KMS-11 (cell line): ENCODE measurements at regions not wholly inside any gene's neighbourhood (a gene's known extent, or its start where the extent isn't known, plus 50 kb on each side); places are given as distances from the start of the nearest gene placed in this dataset.

Experiments
- H2AFZ ChIP-seq: fragments of 200-600 bp; sonication (generic); 2 replicates; pipeline ENCODE4 v1.6.1; 2016; ENCODE audit warnings: antibody characterized with exemption, mixed run types, low read depth
- H3K27ac ChIP-seq: fragments of 200-600 bp; sonication (generic); 2 replicates; pipeline ENCODE4 v1.6.1; 2016; ENCODE audit warnings: mild to moderate bottlenecking, mixed run types
- H3K27me3 ChIP-seq: fragments of 200-600 bp; sonication (generic); 2 replicates; pipeline ENCODE4 v1.6.1; 2017; ENCODE audit warnings: mild to moderate bottlenecking, low read depth, mixed run types, moderate library complexity; ENCODE audit not compliant: insufficient read depth
- H3K36me3 ChIP-seq: fragments of 200-600 bp; sonication (generic); 2 replicates; pipeline ENCODE4 v1.6.1; 2017; ENCODE audit warnings: mild to moderate bottlenecking, mixed run types; ENCODE audit not compliant: insufficient read depth
- H3K4me1 ChIP-seq: fragments of 200-600 bp; sonication (generic); 2 replicates; pipeline ENCODE4 v1.6.1; 2016; ENCODE audit warnings: mild to moderate bottlenecking, low read depth, mixed run types; ENCODE audit not compliant: poor library complexity, severe bottlenecking
- H3K4me2 ChIP-seq: fragments of 200-600 bp; sonication (generic); 2 replicates; pipeline ENCODE4 v1.7.0; 2016; ENCODE audit warnings: mild to moderate bottlenecking, mixed run types
- H3K4me3 ChIP-seq: fragments of 200-600 bp; sonication (generic); IDR thresholded peaks from 2 replicates; pipeline ENCODE4 v1.6.1; 2017; ENCODE audit warnings: low read depth, low read length, mixed read lengths; ENCODE audit not compliant: insufficient read depth
- H3K79me2 ChIP-seq: fragments of 200-600 bp; sonication (generic); 2 replicates; pipeline ENCODE4 v1.6.1; 2016; ENCODE audit warnings: low read depth, mixed run types; ENCODE audit not compliant: insufficient read depth
- H3K9ac ChIP-seq: fragments of 200-600 bp; sonication (generic); 2 replicates; pipeline ENCODE4 v1.6.1; 2016; ENCODE audit warnings: mild to moderate bottlenecking, mixed run types
- H4K20me1 ChIP-seq: fragments of 200-600 bp; sonication (generic); 2 replicates; pipeline ENCODE4 v1.6.1; 2016; ENCODE audit warnings: mild to moderate bottlenecking, mixed run types; ENCODE audit not compliant: insufficient read depth
- TF ChIP-seq, protein P1 (sequence below): fragments of 200-600 bp; sonication (generic); conservative IDR thresholded peaks from 2 replicates; pipeline ENCODE4 v1.6.1; 2017; ENCODE audit warnings: low read depth, mild to moderate bottlenecking, antibody characterized with exemption, low read length, moderate library complexity, mixed read lengths

- Histone ChIP-seq H3K4me1 (no peaks in the 10 kb centered on the region), H3K27me3 (no peaks in the 10 kb centered on the region), H3K4me3 (no peak overlapping the region), H3K4me2 (no peak overlapping the region), H3K9ac (no peak overlapping the region), H4K20me1 (no peaks in the 10 kb centered on the region), H3K36me3 (no peaks in the 10 kb centered on the region), H3K27ac (no peak overlapping the region), H2AFZ (no peak overlapping the region), H3K79me2 (no peaks in the 10 kb centered on the region)
- TF ChIP-seq, protein P1, sequence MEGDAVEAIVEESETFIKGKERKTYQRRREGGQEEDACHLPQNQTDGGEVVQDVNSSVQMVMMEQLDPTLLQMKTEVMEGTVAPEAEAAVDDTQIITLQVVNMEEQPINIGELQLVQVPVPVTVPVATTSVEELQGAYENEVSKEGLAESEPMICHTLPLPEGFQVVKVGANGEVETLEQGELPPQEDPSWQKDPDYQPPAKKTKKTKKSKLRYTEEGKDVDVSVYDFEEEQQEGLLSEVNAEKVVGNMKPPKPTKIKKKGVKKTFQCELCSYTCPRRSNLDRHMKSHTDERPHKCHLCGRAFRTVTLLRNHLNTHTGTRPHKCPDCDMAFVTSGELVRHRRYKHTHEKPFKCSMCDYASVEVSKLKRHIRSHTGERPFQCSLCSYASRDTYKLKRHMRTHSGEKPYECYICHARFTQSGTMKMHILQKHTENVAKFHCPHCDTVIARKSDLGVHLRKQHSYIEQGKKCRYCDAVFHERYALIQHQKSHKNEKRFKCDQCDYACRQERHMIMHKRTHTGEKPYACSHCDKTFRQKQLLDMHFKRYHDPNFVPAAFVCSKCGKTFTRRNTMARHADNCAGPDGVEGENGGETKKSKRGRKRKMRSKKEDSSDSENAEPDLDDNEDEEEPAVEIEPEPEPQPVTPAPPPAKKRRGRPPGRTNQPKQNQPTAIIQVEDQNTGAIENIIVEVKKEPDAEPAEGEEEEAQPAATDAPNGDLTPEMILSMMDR: no peak
These were observed 337.0 kb downstream of the EIPR1 start for GRCh38 chr2:3040496-3041140.

- Histone ChIP-seq H3K36me3 (no peaks in the 10 kb centered on the region), H3K9ac (no peak overlapping the region), H2AFZ (no peak overlapping the region), H4K20me1 (no peaks in the 10 kb centered on the region), H3K27ac (no peak overlapping the region), H3K4me2 (no peak overlapping the region), H3K4me1 (no peaks in the 10 kb centered on the region), H3K79me2 (no peaks in the 10 kb centered on the region), H3K27me3 (no peaks in the 10 kb centered on the region), H3K4me3 (no peak overlapping the region)
- TF ChIP-seq, protein P1: no peak
These were observed 337.6 kb downstream of the EIPR1 start for GRCh38 chr2:3040066-3040428.

- TF ChIP-seq, protein P1: no peak
- Histone ChIP-seq H3K9ac (no peak overlapping the region), H3K79me2 (no peaks in the 10 kb centered on the region), H3K4me1 (no peaks in the 10 kb centered on the region), H3K36me3 (no peaks in the 10 kb centered on the region), H3K4me3 (no peak overlapping the region), H4K20me1 (no peaks in the 10 kb centered on the region), H3K27ac (no peak overlapping the region), H3K27me3 (no peaks in the 10 kb centered on the region), H2AFZ (no peak overlapping the region), H3K4me2 (no peak overlapping the region)
These were observed 338.2 kb downstream of the EIPR1 start for GRCh38 chr2:3039188-3040065.

DNA sequence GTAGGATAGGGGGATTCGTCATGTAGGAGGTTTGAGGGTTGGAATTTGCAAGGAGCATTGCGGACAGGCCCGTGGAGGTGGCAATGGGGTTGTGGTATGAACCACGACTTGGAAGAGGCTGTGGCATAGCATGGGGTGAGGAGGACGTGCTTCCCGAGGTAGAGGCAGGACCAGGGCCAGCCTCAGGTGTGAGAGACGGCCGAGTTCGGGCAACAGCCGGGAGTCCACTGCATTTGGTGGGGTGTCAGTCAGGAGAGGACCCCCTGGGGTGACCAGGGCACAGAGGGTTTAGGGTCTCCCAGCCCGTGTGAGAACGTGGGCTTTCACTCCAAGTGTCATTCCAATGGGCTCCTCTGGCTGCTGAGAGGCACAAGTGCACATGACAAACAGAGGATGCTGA is 339.0 kb downstream of the EIPR1 start:
- Histone ChIP-seq H2AFZ (no peak overlapping the region), H3K9ac (no peak overlapping the region), H3K4me2 (no peak overlapping the region)

More for the DNA sequence above, 339.0 kb downstream of the EIPR1 start:
- H3K27ac ChIP-seq: no peak overlapping the region
- H3K4me3 ChIP-seq: no peak overlapping the region
- no peaks in the 10 kb centered on the region for H3K79me2 ChIP-seq
- H3K27me3 ChIP-seq: no peaks in the 10 kb centered on the region
- TF ChIP-seq, protein P1: no peak
- no peaks in the 10 kb centered on the region for H3K4me1 ChIP-seq
- H3K36me3 ChIP-seq: no peaks in the 10 kb centered on the region
- no peaks in the 10 kb centered on the region for H4K20me1 ChIP-seq
